ENCODE measurements at regions not wholly inside any gene's neighbourhood (a gene's known extent, or its start where the extent isn't known, plus 50 kb on each side); places are given as distances from the start of the nearest gene placed in this dataset.

- CTCF ChIA-PET, result interaction anchor here (0.6 kb wide), 1 partner anchor 31 kb away, joined by 5 read pairs; no protein-coding TSS in a partner anchor
- Mint-ChIP-seq H3K9me3 (ENCODE audit: low read depth, unreplicated experiment) (peaks cover 5% of the 10 kb centered on the region), H3K4me3 (ENCODE audit: low read depth, unreplicated experiment) (no peak overlapping the region), H3K27ac (ENCODE audit: unreplicated experiment) (no peak overlapping the region), H3K27me3 (ENCODE audit: unreplicated experiment) (no peaks in the 10 kb centered on the region), H3K36me3 (ENCODE audit: insufficient read depth, unreplicated experiment) (no peaks in the 10 kb centered on the region), H3K4me1 (ENCODE audit: low read depth, unreplicated experiment) (peaks cover 13% of the 10 kb centered on the region)
- intact Hi-C loops (cut with micrococcal nuclease; ENCODE audit: unreplicated experiment), result no loop called here
- TF ChIP-seq CTCF (IDR thresholded peaks at IDR 0.05; ENCODE audit: unreplicated experiment), result no peak
- no peak for DNase-seq
- no TSS peak for BruUV-seq (replicated peaks)
Observed at GRCh38 chr11:103696123-103696522, 340.3 kb upstream of the DDI1 start.

DNA sequence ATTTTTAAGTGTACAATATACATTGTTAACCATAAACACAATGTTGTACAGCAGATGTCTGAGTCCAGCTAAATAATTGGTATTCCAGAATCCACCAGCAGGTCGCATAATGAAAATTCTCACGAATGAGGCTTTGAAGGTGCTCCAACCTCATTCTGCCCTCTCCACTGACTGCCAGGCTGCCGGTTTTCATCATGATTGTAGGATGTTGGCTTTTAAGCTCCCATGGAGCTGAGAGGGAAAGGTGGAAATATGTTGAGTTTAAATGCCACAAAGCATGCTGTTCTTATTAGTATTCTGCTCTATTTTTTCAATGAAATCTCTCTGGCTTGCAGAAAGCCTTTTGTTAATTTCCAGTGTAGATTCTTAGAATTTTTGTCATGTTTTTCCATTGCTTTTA lies 337.2 kb upstream of the DDI1 start:
- Mint-ChIP-seq H3K27ac (ENCODE audit: unreplicated experiment) (no peak overlapping the region), H3K4me1 (ENCODE audit: low read depth, unreplicated experiment) (peaks cover 29% of the 10 kb centered on the region)
- intact Hi-C loops (cut with micrococcal nuclease; ENCODE audit: unreplicated experiment), result no loop called here

DNA sequence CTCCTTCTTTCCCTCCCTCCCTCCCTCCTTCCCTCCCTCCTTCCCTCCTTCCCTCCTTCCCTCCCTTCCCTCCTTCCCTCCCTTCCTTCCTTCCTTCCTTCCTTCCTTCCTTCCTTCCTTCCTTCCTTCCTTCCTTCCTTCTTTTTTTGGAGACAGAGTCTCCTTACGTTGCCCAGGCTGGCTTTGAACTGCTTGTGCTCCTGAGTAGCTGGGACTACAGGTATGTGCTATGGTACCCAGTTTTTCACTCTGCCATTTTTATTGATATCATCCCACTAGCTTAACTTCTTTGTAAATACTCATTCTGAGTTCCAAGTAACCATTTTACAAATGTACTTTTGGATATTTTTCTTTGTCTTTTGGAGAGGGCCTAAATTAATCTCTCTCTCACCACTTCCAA lies 336.8 kb upstream of the DDI1 start:
- Mint-ChIP-seq H3K36me3 (ENCODE audit: insufficient read depth, unreplicated experiment) (no peaks in the 10 kb centered on the region), H3K9me3 (ENCODE audit: low read depth, unreplicated experiment) (peaks cover 10% of the 10 kb centered on the region), H3K27me3 (ENCODE audit: unreplicated experiment) (no peaks in the 10 kb centered on the region), H3K4me1 (ENCODE audit: low read depth, unreplicated experiment) (peaks cover 33% of the 10 kb centered on the region), H3K27ac (ENCODE audit: unreplicated experiment) (peak overlapping the region; percentile 58), H3K4me3 (ENCODE audit: low read depth, unreplicated experiment) (no peak overlapping the region)
- CTCF ChIA-PET, result interaction anchor here (1.4 to 2.0 kb wide), 2 partner anchors 17 to 107 kb away, joined by 3 to 7 read pairs; no protein-coding TSS in a partner anchor
- TF ChIP-seq CTCF (IDR thresholded peaks at IDR 0.05; ENCODE audit: unreplicated experiment), result no peak
- intact Hi-C loops (cut with micrococcal nuclease; ENCODE audit: unreplicated experiment), result loop anchor here (1.0 kb wide), 1 partner anchor 15 kb away; no protein-coding TSS in a partner anchor
- BruUV-seq (replicated peaks), result no TSS peak
- DNase-seq, result no peak

More for the DNA sequence above, 337.2 kb upstream of the DDI1 start:
- Mint-ChIP-seq H3K27me3 (ENCODE audit: unreplicated experiment) (no peaks in the 10 kb centered on the region), H3K9me3 (ENCODE audit: low read depth, unreplicated experiment) (peaks cover 9% of the 10 kb centered on the region), H3K4me3 (ENCODE audit: low read depth, unreplicated experiment) (no peak overlapping the region), H3K36me3 (ENCODE audit: insufficient read depth, unreplicated experiment) (no peaks in the 10 kb centered on the region)
- DNase-seq, result no peak
- TF ChIP-seq CTCF (IDR thresholded peaks at IDR 0.05; ENCODE audit: unreplicated experiment), result no peak
- CTCF ChIA-PET, result interaction anchor here (2.0 kb wide), 1 partner anchor 17 kb away, joined by 7 read pairs; no protein-coding TSS in a partner anchor
- no TSS peak for BruUV-seq (replicated peaks)

DNA sequence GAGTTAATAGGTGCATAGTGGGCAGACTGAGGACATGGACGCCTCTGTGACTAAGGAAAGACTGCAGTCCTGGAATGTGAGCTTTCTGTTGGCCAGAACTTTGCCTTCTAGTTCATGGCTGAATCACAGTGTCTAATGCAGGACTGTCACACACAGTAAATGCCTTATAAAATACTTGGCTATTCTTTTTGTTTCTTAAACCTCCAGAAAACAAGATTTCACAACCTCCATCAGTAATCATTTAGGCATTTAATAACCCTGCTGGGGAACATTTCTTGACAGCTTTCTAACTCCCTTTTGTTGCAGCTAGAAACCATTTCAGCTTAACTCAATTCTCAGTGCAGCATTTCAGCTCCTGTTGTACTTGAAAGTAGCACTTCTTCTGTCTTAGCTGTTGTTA lies 335.8 kb upstream of the DDI1 start:
- peaks cover 33% of the 10 kb centered on the region for H3K4me1 Mint-ChIP-seq (ENCODE audit: low read depth, unreplicated experiment)
- CTCF ChIA-PET, result interaction anchor here (1.4 to 2.0 kb wide), 2 partner anchors 18 to 106 kb away, joined by 3 to 7 read pairs; no protein-coding TSS in a partner anchor
- DNase-seq, result no peak
- peaks cover 11% of the 10 kb centered on the region for H3K9me3 Mint-ChIP-seq (ENCODE audit: low read depth, unreplicated experiment)
- H3K4me3 Mint-ChIP-seq (ENCODE audit: low read depth, unreplicated experiment), result no peak overlapping the region
- TF ChIP-seq CTCF (IDR thresholded peaks at IDR 0.05; ENCODE audit: unreplicated experiment), result no peak
- H3K27me3 Mint-ChIP-seq (ENCODE audit: unreplicated experiment), result no peaks in the 10 kb centered on the region
- intact Hi-C loops (cut with micrococcal nuclease; ENCODE audit: unreplicated experiment), result loop anchor here (1.0 kb wide), 1 partner anchor 16 kb away; no protein-coding TSS in a partner anchor
- no TSS peak for BruUV-seq (replicated peaks)
- no peaks in the 10 kb centered on the region for H3K36me3 Mint-ChIP-seq (ENCODE audit: insufficient read depth, unreplicated experiment)
- no peak overlapping the region for H3K27ac Mint-ChIP-seq (ENCODE audit: unreplicated experiment)
